ENCODE measurements at regions not wholly inside any gene's neighbourhood (a gene's known extent, or its start where the extent isn't known, plus 50 kb on each side); places are given as distances from the start of the nearest gene placed in this dataset.

- CTCF ChIA-PET (ENCODE audit: unreplicated experiment), result no interaction called here
- Histone ChIP-seq H2AFZ (ENCODE audit: low read length) (no peak overlapping the region), H4K20me1 (ENCODE audit: insufficient read depth, low read length) (no peaks in the 10 kb centered on the region), H3K9me3 (ENCODE audit: low read length) (no peaks in the 10 kb centered on the region), H3K4me3 (ENCODE audit: low read depth, low read length, poor library complexity, severe bottlenecking) (no peak overlapping the region), H3K27ac (ENCODE audit: low read depth, low read length, poor library complexity, severe bottlenecking) (no peak overlapping the region), H3K4me2 (ENCODE audit: low read length) (no peak overlapping the region), H3K36me3 (ENCODE audit: insufficient read depth, low read length) (no peaks in the 10 kb centered on the region), H3K79me2 (ENCODE audit: insufficient read depth, low read depth, low read length) (no peaks in the 10 kb centered on the region), H3K9me2 (ENCODE audit: insufficient read depth, low read length) (no peaks in the 10 kb centered on the region), H3K4me1 (ENCODE audit: insufficient read depth, low read length, poor library complexity, severe bottlenecking) (no peaks in the 10 kb centered on the region)
- DNase-seq (ENCODE audit: low spot score), result no peak
- TF ChIP-seq, protein P1, sequence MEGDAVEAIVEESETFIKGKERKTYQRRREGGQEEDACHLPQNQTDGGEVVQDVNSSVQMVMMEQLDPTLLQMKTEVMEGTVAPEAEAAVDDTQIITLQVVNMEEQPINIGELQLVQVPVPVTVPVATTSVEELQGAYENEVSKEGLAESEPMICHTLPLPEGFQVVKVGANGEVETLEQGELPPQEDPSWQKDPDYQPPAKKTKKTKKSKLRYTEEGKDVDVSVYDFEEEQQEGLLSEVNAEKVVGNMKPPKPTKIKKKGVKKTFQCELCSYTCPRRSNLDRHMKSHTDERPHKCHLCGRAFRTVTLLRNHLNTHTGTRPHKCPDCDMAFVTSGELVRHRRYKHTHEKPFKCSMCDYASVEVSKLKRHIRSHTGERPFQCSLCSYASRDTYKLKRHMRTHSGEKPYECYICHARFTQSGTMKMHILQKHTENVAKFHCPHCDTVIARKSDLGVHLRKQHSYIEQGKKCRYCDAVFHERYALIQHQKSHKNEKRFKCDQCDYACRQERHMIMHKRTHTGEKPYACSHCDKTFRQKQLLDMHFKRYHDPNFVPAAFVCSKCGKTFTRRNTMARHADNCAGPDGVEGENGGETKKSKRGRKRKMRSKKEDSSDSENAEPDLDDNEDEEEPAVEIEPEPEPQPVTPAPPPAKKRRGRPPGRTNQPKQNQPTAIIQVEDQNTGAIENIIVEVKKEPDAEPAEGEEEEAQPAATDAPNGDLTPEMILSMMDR (conservative IDR thresholded peaks at IDR 0.05; ENCODE audit: low read length), result no peak
- no peak for TF ChIP-seq EZH2phosphoT487 (IDR thresholded peaks at IDR 0.05; ENCODE audit: borderline replicate concordance, low read depth, low read length)
- no TSS peak for BruUV-seq (replicated peaks)
- POLR2A ChIA-PET, result no interaction called here
- intact Hi-C loops (cut with micrococcal nuclease; ENCODE audit: unreplicated experiment), result no loop called here
Measured at GRCh38 chr3:13221491-13222061, 148.3 kb upstream of the IQSEC1 start.

- CTCF ChIA-PET (ENCODE audit: unreplicated experiment), result no interaction called here
Measured at GRCh38 chr3:13220991-13221390, 147.8 kb upstream of the IQSEC1 start.

GRCh38 chr3:13219902-13220296 is 146.7 kb upstream of the IQSEC1 start:
- TF ChIP-seq EZH2phosphoT487 (IDR thresholded peaks at IDR 0.05; ENCODE audit: borderline replicate concordance, low read depth, low read length), result no peak
- TF ChIP-seq, protein P1 (conservative IDR thresholded peaks at IDR 0.05; ENCODE audit: low read length), result no peak
- Histone ChIP-seq H3K4me1 (ENCODE audit: insufficient read depth, low read length, poor library complexity, severe bottlenecking) (no peaks in the 10 kb centered on the region), H3K4me2 (ENCODE audit: low read length) (no peak overlapping the region), H2AFZ (ENCODE audit: low read length) (no peak overlapping the region), H3K27ac (ENCODE audit: low read depth, low read length, poor library complexity, severe bottlenecking) (no peak overlapping the region), H3K4me3 (ENCODE audit: low read depth, low read length, poor library complexity, severe bottlenecking) (no peak overlapping the region), H3K79me2 (ENCODE audit: insufficient read depth, low read depth, low read length) (no peaks in the 10 kb centered on the region), H3K9me2 (ENCODE audit: insufficient read depth, low read length) (no peaks in the 10 kb centered on the region), H3K36me3 (ENCODE audit: insufficient read depth, low read length) (no peaks in the 10 kb centered on the region), H4K20me1 (ENCODE audit: insufficient read depth, low read length) (no peaks in the 10 kb centered on the region), H3K9me3 (ENCODE audit: low read length) (no peaks in the 10 kb centered on the region)
- intact Hi-C loops (cut with micrococcal nuclease; ENCODE audit: unreplicated experiment), result no loop called here
- no peak for DNase-seq (ENCODE audit: low spot score)
- BruUV-seq (replicated peaks), result no TSS peak
- ChIA-PET POLR2A (no interaction called here), CTCF (ENCODE audit: unreplicated experiment) (no interaction called here)

More at GRCh38 chr3:13220991-13221390, 147.8 kb upstream of the IQSEC1 start:
- intact Hi-C loops (cut with micrococcal nuclease; ENCODE audit: unreplicated experiment), result no loop called here
- no peak overlapping the region for H3K27ac ChIP-seq (ENCODE audit: low read depth, low read length, poor library complexity, severe bottlenecking)
- POLR2A ChIA-PET, result no interaction called here
- no peaks in the 10 kb centered on the region for H3K36me3 ChIP-seq (ENCODE audit: insufficient read depth, low read length)
- DNase-seq (ENCODE audit: low spot score), result no peak
- no peaks in the 10 kb centered on the region for H3K79me2 ChIP-seq (ENCODE audit: insufficient read depth, low read depth, low read length)
- no peak overlapping the region for H3K4me2 ChIP-seq (ENCODE audit: low read length)
- no peak overlapping the region for H3K4me3 ChIP-seq (ENCODE audit: low read depth, low read length, poor library complexity, severe bottlenecking)
- H4K20me1 ChIP-seq (ENCODE audit: insufficient read depth, low read length), result no peaks in the 10 kb centered on the region
- no peaks in the 10 kb centered on the region for H3K4me1 ChIP-seq (ENCODE audit: insufficient read depth, low read length, poor library complexity, severe bottlenecking)
- no peak overlapping the region for H2AFZ ChIP-seq (ENCODE audit: low read length)
- BruUV-seq (replicated peaks), result no TSS peak
- no peaks in the 10 kb centered on the region for H3K9me2 ChIP-seq (ENCODE audit: insufficient read depth, low read length)
- no peaks in the 10 kb centered on the region for H3K9me3 ChIP-seq (ENCODE audit: low read length)
- TF ChIP-seq, protein P1 (conservative IDR thresholded peaks at IDR 0.05; ENCODE audit: low read length), result no peak
- no peak for TF ChIP-seq EZH2phosphoT487 (IDR thresholded peaks at IDR 0.05; ENCODE audit: borderline replicate concordance, low read depth, low read length)

All from OCI-LY7 (cell line).